ENCODE measurements at regions not wholly inside any gene's neighbourhood (a gene's known extent, or its start where the extent isn't known, plus 50 kb on each side); places are given as distances from the start of the nearest gene placed in this dataset.

- H4K20me1 ChIP-seq (ENCODE audit: insufficient read depth), result no peaks in the 10 kb centered on the region
- no peak overlapping the region for H2AFZ ChIP-seq (ENCODE audit: low read depth, low read length)
Measured at GRCh38 chr7:155941688-155942087, 129.4 kb upstream of the SHH start.

GRCh38 chr7:155939350-155939749 is 127.1 kb upstream of the SHH start:
- Histone ChIP-seq H3F3A (ENCODE audit: insufficient read depth, low read length, poor library complexity, severe bottlenecking) (no peaks in the 10 kb centered on the region), H3K9me3 (ENCODE audit: low read length) (peaks cover 6% of the 10 kb centered on the region), H3K36me3 (ENCODE audit: insufficient read depth, low read length) (no peaks in the 10 kb centered on the region), H3K4me3 (ENCODE audit: low read length) (no peak overlapping the region), H4K20me1 (ENCODE audit: insufficient read depth) (no peaks in the 10 kb centered on the region), H2AFZ (ENCODE audit: low read depth, low read length) (no peak overlapping the region), H3K27me3 (ENCODE audit: insufficient read depth, low read depth, low read length) (no peaks in the 10 kb centered on the region), H3K9me2 (ENCODE audit: insufficient read depth, low read length) (no peaks in the 10 kb centered on the region), H3K79me2 (replicated peaks; ENCODE audit: insufficient read depth, low read length) (no peaks in the 10 kb centered on the region), H3K4me2 (ENCODE audit: low read length) (no peak overlapping the region), H3K27ac (ENCODE audit: low read length) (no peak overlapping the region), H3K9ac (ENCODE audit: low read length) (no peak overlapping the region)
- TF ChIP-seq EZH2 (IDR thresholded peaks at IDR 0.05; ENCODE audit: borderline replicate concordance, insufficient read depth, low read length, poor library complexity, severe bottlenecking) (no peak), POLR2AphosphoS5 (IDR thresholded peaks at IDR 0.05) (no peak), RAD21 (conservative IDR thresholded peaks at IDR 0.05) (no peak)

More at GRCh38 chr7:155941688-155942087, 129.4 kb upstream of the SHH start:
- H3F3A ChIP-seq (ENCODE audit: insufficient read depth, low read length, poor library complexity, severe bottlenecking), result no peaks in the 10 kb centered on the region
- H3K4me3 ChIP-seq (ENCODE audit: low read length), result peak overlapping the region; percentile 17
- H3K9ac ChIP-seq (ENCODE audit: low read length), result no peak overlapping the region
- peak overlapping the region; percentile 20 for H3K27ac ChIP-seq (ENCODE audit: low read length)
- H3K9me3 ChIP-seq (ENCODE audit: low read length), result peaks cover 6% of the 10 kb centered on the region
- H3K27me3 ChIP-seq (ENCODE audit: insufficient read depth, low read depth, low read length), result no peaks in the 10 kb centered on the region
- H3K79me2 ChIP-seq (replicated peaks; ENCODE audit: insufficient read depth, low read length), result no peaks in the 10 kb centered on the region
- no peaks in the 10 kb centered on the region for H3K9me2 ChIP-seq (ENCODE audit: insufficient read depth, low read length)
- no peak overlapping the region for H3K4me2 ChIP-seq (ENCODE audit: low read length)
- no peaks in the 10 kb centered on the region for H3K36me3 ChIP-seq (ENCODE audit: insufficient read depth, low read length)
- no peak for TF ChIP-seq EZH2 (IDR thresholded peaks at IDR 0.05; ENCODE audit: borderline replicate concordance, insufficient read depth, low read length, poor library complexity, severe bottlenecking)
- no peak for TF ChIP-seq REST (IDR thresholded peaks at IDR 0.05; ENCODE audit: borderline replicate concordance)
- no peak for TF ChIP-seq CTCF (IDR thresholded peaks at IDR 0.05; ENCODE audit: poor library complexity, severe bottlenecking)
- TF ChIP-seq EP300 (conservative IDR thresholded peaks at IDR 0.05; ENCODE audit: poor library complexity, severe bottlenecking), result peak; percentile 32
- no peak for TF ChIP-seq SMC3 (conservative IDR thresholded peaks at IDR 0.05; ENCODE audit: poor library complexity)
- TF ChIP-seq RAD21 (conservative IDR thresholded peaks at IDR 0.05), result peak; percentile 23
- peak; percentile 70 for TF ChIP-seq POLR2AphosphoS5 (IDR thresholded peaks at IDR 0.05)
- TF ChIP-seq TAF1 (IDR thresholded peaks at IDR 0.05; ENCODE audit: low read depth), result no peak
- TF ChIP-seq MXI1 (conservative IDR thresholded peaks at IDR 0.05; ENCODE audit: poor library complexity, severe bottlenecking), result no peak

GRCh38 chr7:155938129-155938528 is 125.9 kb upstream of the SHH start:
- Histone ChIP-seq H3K9me3 (ENCODE audit: low read length) (peaks cover 6% of the 10 kb centered on the region), H3K36me3 (ENCODE audit: insufficient read depth, low read length) (no peaks in the 10 kb centered on the region), H3K27me3 (ENCODE audit: insufficient read depth, low read depth, low read length) (no peaks in the 10 kb centered on the region), H3K9me2 (ENCODE audit: insufficient read depth, low read length) (no peaks in the 10 kb centered on the region), H4K20me1 (ENCODE audit: insufficient read depth) (no peaks in the 10 kb centered on the region), H3K4me3 (ENCODE audit: low read length) (no peak overlapping the region), H3F3A (ENCODE audit: insufficient read depth, low read length, poor library complexity, severe bottlenecking) (no peaks in the 10 kb centered on the region), H3K4me2 (ENCODE audit: low read length) (no peak overlapping the region), H3K9ac (ENCODE audit: low read length) (no peak overlapping the region), H2AFZ (ENCODE audit: low read depth, low read length) (no peak overlapping the region), H3K27ac (ENCODE audit: low read length) (no peak overlapping the region), H3K79me2 (replicated peaks; ENCODE audit: insufficient read depth, low read length) (no peaks in the 10 kb centered on the region)
- TF ChIP-seq MXI1 (conservative IDR thresholded peaks at IDR 0.05; ENCODE audit: poor library complexity, severe bottlenecking), result no peak
- TF ChIP-seq EP300 (conservative IDR thresholded peaks at IDR 0.05; ENCODE audit: poor library complexity, severe bottlenecking), result no peak
- no peak for TF ChIP-seq EZH2 (IDR thresholded peaks at IDR 0.05; ENCODE audit: borderline replicate concordance, insufficient read depth, low read length, poor library complexity, severe bottlenecking)
- TF ChIP-seq CTCF (IDR thresholded peaks at IDR 0.05; ENCODE audit: poor library complexity, severe bottlenecking), result no peak
- TF ChIP-seq TAF1 (IDR thresholded peaks at IDR 0.05; ENCODE audit: low read depth), result no peak
- TF ChIP-seq SMC3 (conservative IDR thresholded peaks at IDR 0.05; ENCODE audit: poor library complexity), result no peak
- TF ChIP-seq REST (IDR thresholded peaks at IDR 0.05; ENCODE audit: borderline replicate concordance), result no peak
- no peak for TF ChIP-seq RAD21 (conservative IDR thresholded peaks at IDR 0.05)
- TF ChIP-seq POLR2AphosphoS5 (IDR thresholded peaks at IDR 0.05), result no peak

Measured in neural cell (in vitro differentiated cells).